ENCODE measurements at regions not wholly inside any gene's neighbourhood (a gene's known extent, or its start where the extent isn't known, plus 50 kb on each side); places are given as distances from the start of the nearest gene placed in this dataset.
"Not testable (repeated sequence)": the region's sequence is repeated elsewhere in the genome, so short reads cannot be mapped to it uniquely, and the experiment has no call there.

DNA sequence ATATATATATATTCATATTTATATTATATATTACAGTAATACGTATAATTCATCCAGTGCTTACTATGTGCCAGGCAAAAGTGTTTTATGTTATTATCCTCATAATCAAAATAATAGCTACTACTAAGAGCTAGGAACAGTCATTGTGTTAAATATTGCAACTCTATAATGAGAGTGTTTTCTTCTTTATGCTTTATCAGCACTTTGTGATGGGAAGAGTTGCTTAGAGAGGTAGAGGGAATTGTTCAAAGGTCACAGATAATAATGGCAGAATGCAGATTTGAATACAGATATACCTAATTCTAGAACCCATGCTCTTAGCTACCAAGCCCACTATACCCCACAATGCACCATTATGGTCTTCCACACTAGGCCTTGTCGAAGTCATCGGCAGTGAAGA, 318.8 kb upstream of the PPARGC1A start:
- DNase-seq = no peak

DNA sequence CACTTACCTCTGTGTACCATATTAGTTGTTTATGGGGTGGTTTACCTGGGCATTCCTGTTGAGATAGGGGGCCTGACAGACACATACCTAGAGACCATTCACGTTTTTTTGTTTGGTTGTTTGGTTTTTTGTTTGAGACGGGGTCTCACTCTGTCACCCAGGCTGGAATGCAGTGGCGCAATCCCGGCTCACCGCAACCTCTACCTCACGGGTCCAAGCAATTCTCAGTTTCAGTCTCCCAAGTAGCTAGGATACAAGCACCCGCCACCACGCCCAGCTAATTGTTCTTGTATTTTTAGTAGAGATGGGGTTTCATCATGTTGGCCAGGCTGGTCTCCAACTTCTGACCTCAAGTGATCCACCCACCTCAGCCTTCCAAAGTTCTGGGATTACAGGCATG, 314.9 kb upstream of the PPARGC1A start:
- not testable (repeated sequence) for DNase-seq

DNA sequence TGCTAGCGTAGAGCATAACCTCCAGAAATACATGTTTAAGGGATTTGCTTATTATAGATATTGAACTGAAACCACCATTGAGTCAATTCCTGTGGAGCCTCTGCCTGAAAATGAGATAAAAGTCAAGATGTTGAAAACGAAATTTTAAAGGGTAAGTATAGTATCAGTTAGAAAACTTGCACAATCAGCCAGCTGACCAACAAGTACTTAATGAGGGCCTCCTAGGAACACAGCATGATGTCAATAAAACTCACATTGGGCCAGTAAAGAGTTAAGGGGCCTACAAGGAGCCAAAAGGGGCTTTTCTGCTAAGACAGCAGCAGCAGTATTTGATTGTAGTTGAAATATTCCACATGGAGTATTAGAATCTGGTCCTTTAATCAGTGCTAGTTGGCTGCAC, 314.1 kb upstream of the PPARGC1A start:
- DNase-seq = no peak

DNA sequence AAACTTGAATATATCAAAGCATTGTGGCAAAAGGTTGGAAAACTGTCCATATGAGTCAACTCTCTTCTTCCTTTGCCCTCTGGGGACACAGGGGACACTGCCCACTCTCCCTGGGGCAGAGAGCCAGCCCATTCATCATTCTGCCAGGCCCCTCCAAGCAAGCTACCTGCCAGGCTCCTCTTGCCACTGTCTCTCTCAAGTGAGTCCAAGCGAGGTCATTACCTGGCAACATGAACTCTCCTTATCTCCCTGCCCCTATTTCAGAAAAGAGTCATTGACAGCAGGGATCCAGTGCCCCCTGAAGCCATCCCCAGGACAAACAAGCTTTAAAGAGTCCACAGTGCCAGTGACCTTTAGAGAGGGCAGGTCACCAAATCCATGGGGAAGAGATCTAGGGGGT, 312.7 kb upstream of the PPARGC1A start:
- DNase-seq = no peak

DNA sequence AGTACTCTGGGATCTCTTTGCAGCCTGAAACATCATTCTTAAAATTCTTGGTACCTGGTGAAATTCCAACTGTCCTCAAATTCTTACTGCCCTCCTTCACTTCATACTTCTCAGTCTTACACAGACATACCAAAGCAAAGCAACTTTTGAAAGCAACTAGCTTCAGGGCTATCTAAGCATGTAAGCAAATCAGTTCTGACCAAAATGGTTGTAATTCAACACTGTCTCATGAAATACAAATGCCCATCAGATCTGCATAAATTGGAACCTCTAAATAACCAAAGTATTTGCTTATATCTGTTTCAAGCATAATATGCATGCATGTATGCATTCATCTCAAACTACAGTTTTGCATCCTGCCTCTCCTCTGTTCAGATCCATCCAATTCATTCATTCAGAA, 308.1 kb upstream of the PPARGC1A start:
- no peak for DNase-seq

DNA sequence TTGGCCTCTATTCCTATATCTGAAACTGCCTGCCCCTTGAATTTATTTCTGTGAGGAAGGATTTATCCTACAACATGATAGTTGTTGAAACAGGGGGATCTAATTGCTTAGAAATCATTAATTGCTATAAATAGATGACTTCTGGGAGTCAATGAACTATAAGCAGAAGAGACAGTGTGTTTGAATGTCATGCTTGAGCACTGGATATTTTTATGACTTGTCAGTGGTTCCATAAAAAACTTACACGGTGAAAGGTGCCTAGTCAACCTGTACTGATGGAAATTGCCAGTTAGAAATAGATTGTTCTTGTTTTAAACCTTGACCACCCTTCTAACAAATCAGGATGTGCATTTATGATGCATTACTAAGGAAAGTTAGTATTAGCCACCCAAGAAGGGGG, 306.9 kb upstream of the PPARGC1A start:
- DNase-seq = no peak

DNA sequence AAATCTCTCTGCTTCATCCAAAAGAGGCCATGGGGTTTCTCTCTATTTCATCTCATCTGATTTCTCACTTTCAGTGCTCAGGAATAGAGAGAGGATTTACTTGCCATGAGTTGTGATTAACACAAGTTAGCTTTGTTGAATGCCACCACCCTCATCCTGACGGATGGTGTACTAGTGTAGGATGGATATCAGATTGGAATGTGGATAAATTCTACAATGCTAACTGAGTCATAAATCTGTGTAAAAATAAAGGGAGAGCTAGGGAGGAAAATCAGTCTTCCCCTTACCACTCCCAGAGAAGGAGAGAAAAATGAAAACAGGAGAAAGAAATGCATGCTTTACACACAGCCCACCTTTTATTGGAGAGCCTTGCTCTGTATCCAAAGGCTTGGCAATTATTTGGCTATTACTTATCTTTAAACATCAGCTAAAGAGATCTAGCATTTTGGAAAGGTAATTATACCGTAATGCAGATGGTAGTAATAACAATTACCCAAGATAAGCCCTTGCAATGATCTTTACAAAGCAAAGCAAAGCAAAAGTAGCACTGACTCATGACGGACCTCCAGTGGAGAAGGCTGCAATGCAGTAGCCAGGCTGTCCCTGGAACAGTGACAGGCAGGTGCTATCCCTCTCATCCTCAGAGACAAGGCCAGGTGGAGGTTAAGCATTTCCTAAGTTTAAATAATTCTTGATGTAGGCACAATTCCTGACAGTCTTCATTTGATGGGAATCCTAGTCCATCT, 306.3 kb upstream of the PPARGC1A start:
- peak; percentile 5 for DNase-seq

DNA sequence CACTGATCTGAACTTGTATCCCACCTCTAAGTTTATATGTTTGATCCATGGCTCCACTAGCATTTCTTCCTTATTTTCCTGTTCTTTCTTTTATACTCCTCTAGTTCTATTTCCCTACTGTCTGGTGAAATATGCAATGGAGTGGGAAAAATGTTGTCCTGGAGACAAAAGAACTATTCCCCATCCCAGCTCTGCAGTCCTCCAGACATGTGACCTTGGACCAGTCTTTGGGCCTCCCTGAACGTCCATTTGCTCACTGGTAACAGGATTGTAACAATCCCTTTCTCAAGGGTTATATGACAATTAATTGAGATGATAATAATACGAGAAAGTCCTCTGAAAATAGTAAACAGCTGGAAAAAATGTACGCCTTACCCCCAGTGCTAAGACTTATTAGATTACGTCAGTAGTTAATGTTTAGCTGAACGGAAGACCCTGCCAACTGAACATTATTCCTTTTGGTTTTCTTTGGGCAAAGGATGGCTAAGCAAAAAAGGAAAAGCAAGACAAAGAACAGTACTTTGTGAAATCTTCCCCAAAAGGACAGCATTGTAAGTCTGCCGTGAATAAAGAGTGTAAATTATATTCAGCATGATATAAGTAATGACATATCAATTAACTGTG, 302.3 kb upstream of the PPARGC1A start:
- DNase-seq = no peak

DNA sequence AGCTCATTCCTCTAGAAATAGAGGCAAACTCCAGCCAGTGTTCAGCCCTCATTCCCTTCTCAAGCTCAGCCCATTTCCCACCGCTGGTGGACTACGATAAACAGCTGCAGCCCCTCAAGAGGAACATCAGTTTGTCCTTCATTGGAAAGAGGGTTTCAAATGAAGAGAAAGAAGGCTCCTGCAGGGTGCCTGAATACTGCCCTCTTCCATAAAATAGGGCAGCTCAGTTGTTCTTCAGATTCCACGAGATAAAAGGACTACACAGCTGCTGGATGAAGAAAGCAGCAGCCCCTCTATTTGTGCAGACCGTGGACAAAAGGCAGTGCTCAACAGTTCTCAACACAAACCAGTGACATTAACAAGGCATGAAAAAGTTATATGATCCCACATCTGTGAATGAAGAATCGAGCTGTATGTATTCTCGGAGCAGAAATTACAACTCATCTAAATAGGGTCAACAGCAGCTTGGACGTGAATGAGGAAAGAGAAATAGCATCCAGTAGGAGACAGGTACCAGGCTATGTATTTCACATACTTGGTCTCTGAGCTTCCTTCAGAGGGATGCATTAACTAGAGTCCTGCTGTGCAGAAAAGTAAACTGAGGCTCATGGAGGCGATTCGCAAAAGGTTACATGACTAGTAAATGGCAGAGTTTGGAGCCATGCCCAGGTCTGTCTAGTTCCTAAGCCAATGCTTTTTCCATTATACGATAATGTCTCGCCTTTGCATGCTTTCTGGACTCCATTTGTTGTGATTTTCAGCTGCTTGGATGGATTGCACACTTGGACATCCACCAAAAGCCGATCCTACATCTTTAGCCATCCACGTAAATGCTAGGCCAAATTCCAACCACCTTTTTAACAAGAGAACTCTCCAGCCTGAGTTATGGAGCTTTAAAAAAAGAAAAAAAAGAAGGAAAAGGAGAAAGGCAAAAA, 301.2 kb upstream of the PPARGC1A start:
- no peak for DNase-seq

DNA sequence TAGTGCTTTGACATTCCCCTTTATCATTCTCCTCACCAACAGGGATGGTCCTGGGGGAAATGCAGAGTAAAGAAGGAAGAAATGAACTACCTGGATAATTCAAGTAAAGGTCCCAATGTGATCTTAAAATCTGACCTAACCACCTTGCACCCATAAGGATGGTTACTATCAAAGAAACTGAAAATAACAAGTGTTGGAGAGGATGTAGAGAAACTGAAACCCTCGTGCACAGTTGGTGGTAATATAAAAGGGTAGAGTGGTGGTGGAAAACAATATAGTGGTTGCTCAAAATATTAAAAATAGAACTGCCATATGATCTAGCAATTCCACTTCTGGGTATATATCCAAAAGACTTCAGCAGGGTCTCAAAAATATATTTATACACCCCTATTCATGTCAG, 298.6 kb upstream of the PPARGC1A start:
- DNase-seq = no peak

DNA sequence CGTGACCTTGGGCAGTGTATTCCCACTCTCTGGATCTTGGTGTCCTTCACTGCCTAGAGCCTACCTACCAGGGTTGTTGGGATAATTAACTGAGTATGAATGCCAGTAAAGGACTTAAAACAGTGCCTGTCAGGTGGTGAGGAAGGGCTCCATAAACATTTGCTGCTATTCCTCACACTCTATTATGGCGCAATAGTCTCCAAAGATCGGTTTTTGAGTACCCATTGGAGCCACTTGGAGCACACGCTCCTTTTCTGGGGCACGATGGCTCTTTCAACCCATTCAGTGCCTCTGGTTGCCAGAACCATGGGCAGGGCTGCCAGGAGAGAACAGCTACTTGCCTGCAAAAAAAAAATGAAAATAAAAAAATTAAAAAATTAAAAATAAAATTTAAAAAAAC, 296.6 kb upstream of the PPARGC1A start:
- no peak for DNase-seq

DNA sequence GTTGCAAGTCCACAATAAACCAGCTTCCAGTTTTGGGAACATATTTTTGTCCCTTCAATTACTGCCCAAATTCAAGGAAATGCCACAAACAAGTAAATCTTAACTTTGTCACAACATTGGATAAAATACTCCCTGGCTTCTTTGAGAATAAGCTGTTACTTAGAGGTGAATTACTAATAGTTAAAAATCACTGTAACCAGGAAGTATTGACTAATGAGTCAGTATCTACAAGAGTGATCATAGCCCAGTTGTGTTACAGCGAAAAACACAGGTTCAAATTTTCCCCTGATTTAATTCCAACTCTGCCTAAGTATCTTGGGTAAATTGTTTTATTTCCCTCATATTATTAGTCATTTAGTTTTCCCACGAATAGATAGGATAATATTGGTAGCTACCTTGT, 291.2 kb upstream of the PPARGC1A start:
- DNase-seq = no peak

DNA sequence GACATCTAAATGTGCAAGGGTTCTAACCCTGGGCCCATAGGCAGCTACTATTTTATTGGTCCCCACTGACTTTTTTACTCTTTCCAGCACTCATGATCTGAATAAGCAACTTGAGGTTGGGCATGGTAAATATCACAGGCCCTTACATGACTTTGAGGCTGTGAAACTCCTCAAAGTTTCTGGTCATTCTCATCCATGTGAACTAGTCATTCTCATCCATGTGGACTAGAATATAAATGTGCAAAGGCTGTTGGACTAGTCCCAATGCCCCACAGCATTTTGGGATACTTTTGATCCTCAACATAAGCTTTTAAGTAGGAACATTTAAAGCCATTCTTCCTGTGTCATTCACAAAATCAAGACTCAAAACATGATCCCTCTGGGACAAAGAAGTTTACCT, 290.7 kb upstream of the PPARGC1A start:
- DNase-seq = no peak

DNA sequence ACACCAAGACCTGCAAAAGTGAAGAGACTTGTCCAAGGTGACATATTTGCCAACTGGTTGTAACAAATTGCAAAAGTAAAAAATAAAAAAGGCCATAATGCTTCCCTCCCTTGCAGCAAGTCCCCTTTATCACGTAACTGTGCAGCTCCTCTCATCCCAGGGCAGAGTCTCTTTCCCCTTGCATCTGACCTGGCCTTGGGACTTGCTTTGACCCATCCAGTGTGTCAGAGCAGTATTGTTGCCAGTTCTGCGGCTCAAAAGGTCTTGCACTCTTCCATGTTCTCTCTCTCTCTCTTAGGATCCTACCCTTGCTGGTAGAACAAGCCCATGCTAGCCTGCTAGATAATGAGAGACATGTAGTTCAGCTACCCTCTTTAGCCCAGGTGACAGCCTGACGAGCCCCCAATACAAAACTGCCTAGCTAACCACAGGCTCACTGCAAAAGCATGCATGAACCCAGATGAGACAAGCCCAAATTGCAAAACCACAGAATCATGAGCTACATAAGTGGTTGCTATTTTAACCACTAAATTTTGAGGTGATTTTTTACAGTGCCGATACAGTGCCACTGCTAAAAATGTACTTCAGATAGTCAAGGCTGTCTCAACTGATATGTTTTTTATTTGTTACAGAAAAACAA, 289.5 kb upstream of the PPARGC1A start:
- no peak for DNase-seq

DNA sequence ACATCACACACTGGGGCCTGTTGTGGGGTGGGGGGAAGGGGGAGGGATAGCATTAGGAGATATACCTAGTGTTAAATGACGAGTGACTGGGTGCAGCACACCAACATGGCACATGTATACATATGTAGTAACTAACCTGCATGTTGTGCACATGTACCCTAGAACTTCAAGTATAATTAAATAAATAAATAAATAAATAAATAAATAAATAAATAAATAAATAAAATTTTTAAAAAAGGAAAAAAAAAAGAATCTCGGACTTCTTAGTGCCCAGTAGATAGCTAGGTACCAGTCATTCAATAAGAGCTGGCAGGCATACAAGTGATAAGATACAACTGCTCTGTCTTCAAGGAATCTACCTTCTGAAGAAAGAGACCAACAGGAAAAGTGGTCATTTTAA, 287.6 kb upstream of the PPARGC1A start:
- not testable (repeated sequence) for DNase-seq

DNA sequence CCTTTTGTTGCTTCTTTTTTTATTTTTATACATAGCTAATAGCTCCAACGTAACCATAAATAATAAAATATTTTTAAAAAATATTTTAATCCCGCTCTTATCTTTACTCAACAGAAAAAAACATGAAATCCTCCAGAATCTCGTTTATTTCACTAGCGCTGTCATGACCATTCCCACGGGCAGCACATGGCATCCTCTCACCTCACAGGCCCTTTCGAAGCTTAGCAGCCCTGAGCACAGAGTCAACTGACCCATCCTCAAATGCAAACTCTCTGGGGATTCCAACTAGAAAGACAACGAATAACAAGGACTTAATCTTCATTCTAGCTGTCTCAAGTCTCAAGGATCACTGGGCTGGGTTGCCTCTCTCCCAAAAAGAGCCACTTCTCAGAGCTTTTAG, 285.9 kb upstream of the PPARGC1A start:
- no peak for DNase-seq

DNA sequence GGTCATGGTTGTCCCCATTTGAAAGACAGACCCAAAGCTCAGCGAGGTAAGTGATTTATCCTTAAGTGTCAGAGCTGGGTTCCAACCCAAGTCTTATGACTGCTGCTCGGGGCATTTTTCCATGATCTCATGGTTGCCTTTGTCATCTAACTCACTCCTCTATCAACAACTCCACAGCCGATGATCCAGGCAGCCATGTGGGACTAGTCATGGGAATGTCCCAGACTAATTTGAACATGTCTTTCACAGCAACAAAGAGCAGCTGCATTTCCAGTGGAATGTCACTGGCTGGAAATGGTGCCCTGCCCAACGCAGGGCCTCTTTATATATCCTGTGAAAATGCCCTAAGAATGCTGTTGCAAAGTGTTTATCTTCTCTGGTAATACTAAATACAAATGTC, 284.8 kb upstream of the PPARGC1A start:
- no peak for DNase-seq

DNA sequence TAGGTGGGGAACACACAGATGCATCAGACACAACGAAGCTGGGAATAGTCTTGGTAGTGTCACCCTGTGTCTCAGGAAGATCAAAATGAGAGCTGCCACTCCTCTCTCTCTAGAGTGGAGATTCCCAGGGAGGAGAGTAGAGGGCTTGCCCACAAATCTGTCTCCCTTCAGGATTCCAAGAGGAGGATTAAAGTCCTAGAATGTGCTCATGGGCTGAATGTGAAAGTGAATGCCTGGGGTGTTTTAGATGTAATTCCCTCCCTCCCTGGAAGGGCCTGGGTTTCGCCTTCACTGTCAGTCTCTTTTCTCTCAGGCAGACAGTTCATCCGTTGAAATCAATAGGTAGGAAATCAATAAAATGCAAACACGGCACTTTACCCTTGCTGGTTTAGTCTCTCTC, 282.6 kb upstream of the PPARGC1A start:
- no peak for DNase-seq

DNA sequence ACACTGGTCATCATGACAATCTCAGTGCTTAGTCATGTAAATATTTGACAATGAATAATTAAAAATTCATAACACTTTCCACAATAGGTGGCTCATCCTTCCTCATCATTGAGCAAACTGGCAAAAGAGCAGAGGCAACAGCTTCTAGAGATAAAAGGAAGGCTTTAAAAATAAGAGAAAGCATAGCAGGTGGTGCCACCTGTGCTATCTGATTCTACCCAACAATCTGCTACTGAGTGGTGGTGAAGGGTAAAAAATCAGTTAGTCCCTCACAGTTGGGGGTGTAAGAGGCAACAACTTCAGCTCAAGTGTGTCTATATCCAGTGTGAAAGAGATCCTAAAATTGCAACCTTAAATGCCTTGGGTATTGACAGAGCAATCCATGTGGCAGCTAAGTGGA, 280.1 kb upstream of the PPARGC1A start:
- DNase-seq = no peak

DNA sequence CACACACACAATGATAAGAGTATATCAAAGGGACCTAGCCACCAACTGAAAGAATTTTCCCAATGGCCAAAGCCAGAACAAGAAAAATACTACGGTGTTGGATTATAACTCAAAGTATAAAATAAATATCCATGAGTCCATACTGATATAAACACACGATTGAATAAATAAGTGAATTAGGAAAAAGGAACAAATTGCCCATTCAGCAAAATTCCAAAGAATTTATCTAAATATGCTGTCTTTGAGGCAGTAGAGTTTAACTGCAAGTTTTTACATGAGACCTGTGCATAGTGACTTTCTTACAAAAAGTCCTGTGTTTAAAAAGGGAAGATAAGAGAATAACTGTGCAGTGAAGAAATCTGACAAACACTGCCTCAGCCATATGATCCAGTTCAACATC, 278.8 kb upstream of the PPARGC1A start:
- no peak for DNase-seq

DNA sequence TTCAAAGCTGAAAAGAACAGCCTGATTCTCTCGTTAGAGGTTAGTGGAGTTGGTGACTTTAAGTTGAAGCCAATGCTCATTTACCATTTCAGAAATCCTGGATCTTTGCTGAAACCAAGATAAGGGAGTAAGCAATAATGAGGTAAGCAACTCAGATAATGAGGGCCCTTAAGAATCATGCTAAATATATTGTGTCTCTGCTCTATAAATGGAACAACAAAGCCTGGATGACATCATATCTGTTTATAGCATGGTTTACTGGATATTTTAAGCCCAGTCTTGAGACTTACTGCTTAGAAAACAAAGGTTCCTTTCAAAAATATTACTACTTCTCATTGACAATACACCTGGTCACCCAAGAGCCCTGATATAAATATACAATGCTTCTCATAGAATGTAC, 276.7 kb upstream of the PPARGC1A start:
- no peak for DNase-seq

DNA sequence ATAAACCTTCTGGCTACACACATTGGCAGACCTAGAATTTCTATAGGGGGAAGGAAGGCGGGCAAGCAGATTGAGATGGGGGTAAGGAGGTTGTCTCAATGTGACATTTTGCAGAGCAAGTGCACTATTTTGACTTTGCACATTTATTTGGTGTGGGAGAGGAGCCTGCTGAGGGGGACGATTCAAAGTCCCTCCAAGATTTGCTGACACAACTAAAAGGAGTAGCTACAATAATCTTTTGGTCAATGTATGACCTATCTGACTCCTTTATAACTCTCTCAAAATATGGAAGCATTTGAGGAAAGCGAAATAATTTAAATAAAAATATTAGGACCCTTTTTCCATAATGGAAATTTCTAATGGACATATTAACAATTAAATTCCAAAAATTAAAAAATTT, 274.9 kb upstream of the PPARGC1A start:
- DNase-seq = no peak
